BJ (cell line): ENCODE measurements at regions not wholly inside any gene's neighbourhood (a gene's known extent, or its start where the extent isn't known, plus 50 kb on each side); places are given as distances from the start of the nearest gene placed in this dataset.

ENCODE experiments used
- CTCF ChIA-PET: fragments of 350-600 bp; formaldehyde crosslinking; extraction: SDS; loops from one replicate; lab custom pipeline; 2021; ENCODE audit warnings: antibody characterized with exemption, inconsistent platforms; lab: Yijun Ruan, JAX
- POLR2A ChIA-PET: fragments of 300-600 bp; sonication (Branson Sonifier 250); formaldehyde crosslinking; extraction: SDS; loops from one replicate; lab custom pipeline; 2021; ENCODE audit warnings: antibody characterized with exemption; lab: Charles Lee
- DNase-seq: peaks from one replicate; pipeline ENCODE4 v3.0.0-alpha.2; 2011; ENCODE audit warnings: low read depth
- H3K27me3 ChIP-seq: 2 replicates; pipeline ENCODE4 v1.6.0; 2011; ENCODE audit warnings: low read length; ENCODE audit not compliant: control insufficient read depth, insufficient read depth
- H3K36me3 ChIP-seq: 2 replicates; pipeline ENCODE4 v1.5.1; 2011; ENCODE audit warnings: low read length; ENCODE audit not compliant: control insufficient read depth, insufficient read depth
- H3K4me3 ChIP-seq: 2 replicates; pipeline ENCODE4 v1.5.1; 2011; ENCODE audit warnings: low read depth, mild to moderate bottlenecking, control low read depth, low read length
- TF ChIP-seq, protein P1 (sequence below): IDR thresholded peaks from 2 replicates; pipeline ENCODE4 v1.5.1; 2011; ENCODE audit warnings: low read depth, mild to moderate bottlenecking, control low read depth, inconsistent platforms, low read length, moderate library complexity; ENCODE audit not compliant: insufficient read depth

DNA sequence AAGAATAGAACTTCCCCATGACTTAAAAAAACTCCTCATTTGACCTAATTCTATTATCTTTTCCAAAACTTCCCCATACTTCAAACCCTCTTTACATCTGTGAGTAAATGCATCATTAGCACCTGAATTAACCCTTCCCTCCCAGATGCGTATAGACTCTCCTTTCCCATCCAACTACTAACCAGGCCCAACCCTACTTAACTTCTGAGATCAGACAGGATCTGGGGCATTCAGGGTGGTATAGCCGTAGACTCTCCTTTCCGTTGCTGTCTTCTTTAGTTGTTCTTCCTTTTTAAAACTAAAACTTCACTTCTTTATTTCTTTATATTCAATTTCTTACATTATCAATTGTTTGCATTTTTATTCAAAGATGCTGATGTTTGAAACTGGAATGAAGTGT, 165.2 kb downstream of the SLCO4C1 start:
- TF ChIP-seq, protein P1, sequence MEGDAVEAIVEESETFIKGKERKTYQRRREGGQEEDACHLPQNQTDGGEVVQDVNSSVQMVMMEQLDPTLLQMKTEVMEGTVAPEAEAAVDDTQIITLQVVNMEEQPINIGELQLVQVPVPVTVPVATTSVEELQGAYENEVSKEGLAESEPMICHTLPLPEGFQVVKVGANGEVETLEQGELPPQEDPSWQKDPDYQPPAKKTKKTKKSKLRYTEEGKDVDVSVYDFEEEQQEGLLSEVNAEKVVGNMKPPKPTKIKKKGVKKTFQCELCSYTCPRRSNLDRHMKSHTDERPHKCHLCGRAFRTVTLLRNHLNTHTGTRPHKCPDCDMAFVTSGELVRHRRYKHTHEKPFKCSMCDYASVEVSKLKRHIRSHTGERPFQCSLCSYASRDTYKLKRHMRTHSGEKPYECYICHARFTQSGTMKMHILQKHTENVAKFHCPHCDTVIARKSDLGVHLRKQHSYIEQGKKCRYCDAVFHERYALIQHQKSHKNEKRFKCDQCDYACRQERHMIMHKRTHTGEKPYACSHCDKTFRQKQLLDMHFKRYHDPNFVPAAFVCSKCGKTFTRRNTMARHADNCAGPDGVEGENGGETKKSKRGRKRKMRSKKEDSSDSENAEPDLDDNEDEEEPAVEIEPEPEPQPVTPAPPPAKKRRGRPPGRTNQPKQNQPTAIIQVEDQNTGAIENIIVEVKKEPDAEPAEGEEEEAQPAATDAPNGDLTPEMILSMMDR: no peak
- ChIA-PET POLR2A (no interaction called here), CTCF (no interaction called here)
- no peak for DNase-seq
- Histone ChIP-seq H3K36me3 (no peaks in the 10 kb centered on the region), H3K27me3 (no peaks in the 10 kb centered on the region), H3K4me3 (no peak overlapping the region)

DNA sequence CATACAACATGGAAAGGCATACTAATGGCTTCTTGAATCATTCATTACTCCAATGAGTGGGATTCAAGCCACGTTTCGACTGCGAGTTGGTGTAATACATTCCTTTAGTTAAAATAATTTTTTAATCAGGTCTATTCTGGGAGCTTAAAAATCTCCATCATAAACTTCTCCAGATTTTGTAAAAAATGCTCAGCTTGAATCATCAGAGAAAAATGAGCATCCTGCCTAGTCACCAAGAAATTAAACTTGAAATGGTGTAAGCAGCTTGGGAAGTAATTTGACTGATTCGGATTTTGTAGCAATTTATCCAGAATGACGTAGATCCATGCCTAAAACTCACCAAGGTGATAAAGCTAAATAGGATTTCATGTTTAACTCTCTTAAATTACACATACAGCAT, 165.7 kb downstream of the SLCO4C1 start:
- Histone ChIP-seq H3K27me3 (no peaks in the 10 kb centered on the region), H3K4me3 (no peak overlapping the region), H3K36me3 (no peaks in the 10 kb centered on the region)
- DNase-seq: no peak
- ChIA-PET POLR2A (no interaction called here), CTCF (no interaction called here)
- TF ChIP-seq, protein P1: no peak

DNA sequence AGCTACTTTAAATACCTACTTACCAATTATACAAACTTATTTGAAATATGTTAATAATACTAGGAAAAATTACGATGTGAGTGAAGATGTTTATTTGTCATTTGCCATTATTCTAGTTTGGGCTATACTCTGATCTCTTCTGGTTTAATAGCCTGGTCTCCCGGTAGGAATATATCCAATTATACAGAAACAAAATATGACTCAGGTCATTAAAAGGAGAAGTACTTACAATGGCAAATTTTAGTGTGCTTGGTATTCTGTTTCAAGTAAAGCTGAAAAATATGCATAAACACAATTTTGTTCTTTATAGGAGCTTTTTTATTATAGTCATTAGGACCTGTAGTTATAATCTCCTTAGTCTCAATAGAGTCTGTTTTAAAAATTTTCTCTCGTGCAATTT, 176.8 kb downstream of the SLCO4C1 start:
- TF ChIP-seq, protein P1: no peak
- CTCF ChIA-PET: no interaction called here
- Histone ChIP-seq H3K4me3 (no peak overlapping the region), H3K36me3 (no peaks in the 10 kb centered on the region), H3K27me3 (no peaks in the 10 kb centered on the region)
- POLR2A ChIA-PET: no interaction called here
- no peak for DNase-seq

DNA sequence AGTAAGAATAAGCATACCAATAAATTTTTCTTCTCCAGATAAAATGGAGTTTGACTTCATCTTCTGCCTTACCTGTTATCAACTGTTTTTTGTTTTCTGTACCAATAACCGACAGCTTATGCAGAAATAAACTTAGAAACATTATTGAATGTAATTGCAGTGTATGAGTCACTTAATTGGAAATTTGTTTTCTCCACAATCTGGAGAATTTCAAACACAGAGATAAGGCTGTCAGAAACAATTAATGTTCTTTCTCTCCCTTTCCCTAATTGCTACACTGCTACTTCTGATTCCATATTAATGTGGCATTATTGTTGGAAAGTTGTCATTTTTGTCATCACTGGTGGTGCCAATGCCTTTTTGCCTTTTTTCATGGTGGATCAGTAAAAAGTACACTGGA, 180.3 kb downstream of the SLCO4C1 start:
- CTCF ChIA-PET: no interaction called here
- DNase-seq: no peak
- TF ChIP-seq, protein P1: no peak
- POLR2A ChIA-PET: no interaction called here
- H3K4me3 ChIP-seq: no peak overlapping the region
- H3K36me3 ChIP-seq: no peaks in the 10 kb centered on the region
- no peaks in the 10 kb centered on the region for H3K27me3 ChIP-seq

DNA sequence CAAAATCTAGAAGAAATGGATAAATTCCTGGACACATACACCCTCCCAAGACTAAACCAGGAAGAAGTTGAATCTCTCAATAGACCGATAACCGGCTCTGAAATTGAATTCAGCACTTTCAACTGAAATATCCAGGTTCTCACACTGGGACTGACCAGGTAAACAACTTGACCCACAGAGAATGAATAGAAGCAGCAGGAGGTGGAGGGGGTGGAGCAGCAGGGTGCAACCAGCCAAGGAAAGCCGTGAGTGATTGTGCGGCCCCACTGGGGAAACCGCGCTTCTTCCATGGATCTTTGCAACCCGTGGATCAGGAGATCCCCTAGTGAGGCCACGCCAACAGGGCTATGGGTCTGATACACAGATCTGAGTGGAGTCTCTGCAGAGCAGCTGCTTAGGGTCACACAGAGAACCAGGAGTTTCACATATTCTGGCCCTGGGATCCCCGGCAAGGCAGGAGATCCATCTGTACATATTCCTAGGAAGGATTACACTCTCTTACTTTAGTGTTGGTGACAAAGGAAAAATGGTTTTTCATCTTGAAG, 181.5 kb downstream of the SLCO4C1 start:
- TF ChIP-seq, protein P1: no peak
- DNase-seq: no peak
- POLR2A ChIA-PET: no interaction called here
- no peaks in the 10 kb centered on the region for H3K36me3 ChIP-seq
- no peak overlapping the region for H3K4me3 ChIP-seq
- no peaks in the 10 kb centered on the region for H3K27me3 ChIP-seq
- CTCF ChIA-PET: no interaction called here
